B cell (primary cell): ENCODE measurements at regions not wholly inside any gene's neighbourhood (a gene's known extent, or its start where the extent isn't known, plus 50 kb on each side); places are given as distances from the start of the nearest gene placed in this dataset.

Source experiments
- EZH2 ChIP-seq: IDR thresholded peaks from 2 replicates; pipeline ENCODE4 v1.6.1; 2012; ENCODE audit warnings: borderline replicate concordance, low read depth, mild to moderate bottlenecking, moderate library complexity, low read length; ENCODE audit not compliant: insufficient read depth, poor library complexity, severe bottlenecking
- TF ChIP-seq, protein P1 (sequence below): fragments of 200-600 bp; IDR thresholded peaks from one replicate; pipeline ENCODE4 v1.8.0; 2022; ENCODE audit warnings: antibody characterized with exemption, mild to moderate bottlenecking

DNA sequence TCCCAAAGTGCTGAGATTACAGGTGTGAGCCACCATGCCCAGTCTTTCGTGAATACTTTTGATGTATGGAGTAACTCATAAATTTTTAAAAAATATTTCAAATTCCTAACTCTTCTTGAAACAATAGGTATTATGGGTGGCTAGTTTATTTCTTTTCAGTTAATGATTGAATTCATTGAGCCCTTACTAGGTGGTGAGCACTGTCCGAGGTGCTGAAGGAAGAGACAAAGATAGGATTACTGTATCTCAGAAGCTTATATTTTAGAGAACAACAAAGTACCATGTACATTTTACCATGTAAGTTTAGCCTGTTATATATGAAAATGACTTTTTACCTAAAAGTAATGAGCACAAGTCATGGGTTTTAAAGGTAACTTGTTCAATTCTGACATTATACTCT lies 418.3 kb downstream of the NPIPA7 start:
- TF ChIP-seq, protein P1, sequence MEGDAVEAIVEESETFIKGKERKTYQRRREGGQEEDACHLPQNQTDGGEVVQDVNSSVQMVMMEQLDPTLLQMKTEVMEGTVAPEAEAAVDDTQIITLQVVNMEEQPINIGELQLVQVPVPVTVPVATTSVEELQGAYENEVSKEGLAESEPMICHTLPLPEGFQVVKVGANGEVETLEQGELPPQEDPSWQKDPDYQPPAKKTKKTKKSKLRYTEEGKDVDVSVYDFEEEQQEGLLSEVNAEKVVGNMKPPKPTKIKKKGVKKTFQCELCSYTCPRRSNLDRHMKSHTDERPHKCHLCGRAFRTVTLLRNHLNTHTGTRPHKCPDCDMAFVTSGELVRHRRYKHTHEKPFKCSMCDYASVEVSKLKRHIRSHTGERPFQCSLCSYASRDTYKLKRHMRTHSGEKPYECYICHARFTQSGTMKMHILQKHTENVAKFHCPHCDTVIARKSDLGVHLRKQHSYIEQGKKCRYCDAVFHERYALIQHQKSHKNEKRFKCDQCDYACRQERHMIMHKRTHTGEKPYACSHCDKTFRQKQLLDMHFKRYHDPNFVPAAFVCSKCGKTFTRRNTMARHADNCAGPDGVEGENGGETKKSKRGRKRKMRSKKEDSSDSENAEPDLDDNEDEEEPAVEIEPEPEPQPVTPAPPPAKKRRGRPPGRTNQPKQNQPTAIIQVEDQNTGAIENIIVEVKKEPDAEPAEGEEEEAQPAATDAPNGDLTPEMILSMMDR = no peak
- TF ChIP-seq EZH2 = no peak
